WERI-Rb-1 (cell line): ENCODE measurements at regions not wholly inside any gene's neighbourhood (a gene's known extent, or its start where the extent isn't known, plus 50 kb on each side); places are given as distances from the start of the nearest gene placed in this dataset.

Experiments used
- DNase-seq: peaks from one replicate; pipeline ENCODE4 v3.0.0-alpha.2; 2020
- H3K27ac ChIP-seq: fragments of 250-450 bp; sonication (Bioruptor Pico); 2 replicates; pipeline ENCODE4 v1.5.1; 2020; ENCODE audit warnings: mild to moderate bottlenecking, moderate library complexity
- H3K27me3 ChIP-seq: fragments of 250-450 bp; sonication (Bioruptor Pico); 2 replicates; pipeline ENCODE4 v1.5.1; 2021; ENCODE audit warnings: mild to moderate bottlenecking, low read depth, moderate library complexity; ENCODE audit not compliant: insufficient read depth, severe bottlenecking
- H3K36me3 ChIP-seq: fragments of 250-450 bp; sonication (Bioruptor Pico); 2 replicates; pipeline ENCODE4 v1.5.1; 2020; ENCODE audit warnings: mild to moderate bottlenecking, moderate library complexity
- H3K4me3 ChIP-seq: 2 replicates; pipeline ENCODE4 v1.5.1; 2011; ENCODE audit warnings: low read depth, mild to moderate bottlenecking, control low read depth, low read length
- H3K9me3 ChIP-seq: fragments of 250-450 bp; sonication (Bioruptor Pico); 2 replicates; pipeline ENCODE4 v1.5.1; 2021; ENCODE audit warnings: mild to moderate bottlenecking, moderate library complexity; ENCODE audit not compliant: severe bottlenecking
- CTCF ChIP-seq: IDR thresholded peaks from 2 replicates; pipeline ENCODE4 v1.5.1; 2011; ENCODE audit warnings: low read depth, mild to moderate bottlenecking, control low read depth, inconsistent platforms, low read length

- H3K27me3 ChIP-seq = no peaks in the 10 kb centered on the region
- DNase-seq = no peak
- H3K27ac ChIP-seq = no peak overlapping the region
- H3K4me3 ChIP-seq = no peak overlapping the region
- TF ChIP-seq CTCF = no peak
- H3K9me3 ChIP-seq = no peaks in the 10 kb centered on the region
- H3K36me3 ChIP-seq = no peaks in the 10 kb centered on the region
These were observed 99.7 kb upstream of the RXFP2 start for GRCh38 chr13:31639443-31640163.

GRCh38 chr13:31649766-31650165, 89.6 kb upstream of the RXFP2 start:
- Histone ChIP-seq H3K36me3 (no peaks in the 10 kb centered on the region), H3K4me3 (no peak overlapping the region), H3K27ac (no peak overlapping the region), H3K9me3 (no peaks in the 10 kb centered on the region), H3K27me3 (no peaks in the 10 kb centered on the region)
- DNase-seq = no peak
- TF ChIP-seq CTCF = no peak

- TF ChIP-seq CTCF = no peak
- no peaks in the 10 kb centered on the region for H3K9me3 ChIP-seq
- H3K4me3 ChIP-seq = no peak overlapping the region
These were observed 85.6 kb upstream of the RXFP2 start for GRCh38 chr13:31653730-31654129.

GRCh38 chr13:31663880-31664585, 75.3 kb upstream of the RXFP2 start:
- H3K36me3 ChIP-seq = no peaks in the 10 kb centered on the region
- TF ChIP-seq CTCF = no peak
- H3K4me3 ChIP-seq = no peak overlapping the region
- no peak overlapping the region for H3K27ac ChIP-seq
- H3K9me3 ChIP-seq = no peaks in the 10 kb centered on the region
- no peak for DNase-seq
- no peaks in the 10 kb centered on the region for H3K27me3 ChIP-seq

More at GRCh38 chr13:31653730-31654129, 85.6 kb upstream of the RXFP2 start:
- no peaks in the 10 kb centered on the region for H3K36me3 ChIP-seq
- DNase-seq = no peak
- H3K27me3 ChIP-seq = no peaks in the 10 kb centered on the region
- no peak overlapping the region for H3K27ac ChIP-seq

- Histone ChIP-seq H3K27me3 (no peaks in the 10 kb centered on the region), H3K4me3 (no peak overlapping the region), H3K36me3 (no peaks in the 10 kb centered on the region), H3K27ac (no peak overlapping the region), H3K9me3 (no peaks in the 10 kb centered on the region)
- TF ChIP-seq CTCF = no peak
- no peak for DNase-seq
These were observed 68.3 kb upstream of the RXFP2 start for GRCh38 chr13:31670831-31671617.
